DMS79 treated with DMSO at 0.1 percent for 48 hours (cell line): ENCODE measurements at regions not wholly inside any gene's neighbourhood (a gene's known extent, or its start where the extent isn't known, plus 50 kb on each side); places are given as distances from the start of the nearest gene placed in this dataset.

Experiments
- DNase-seq: peaks from one replicate; lab custom pipeline; 2025; lab: John Stamatoyannopoulos, UW

DNA sequence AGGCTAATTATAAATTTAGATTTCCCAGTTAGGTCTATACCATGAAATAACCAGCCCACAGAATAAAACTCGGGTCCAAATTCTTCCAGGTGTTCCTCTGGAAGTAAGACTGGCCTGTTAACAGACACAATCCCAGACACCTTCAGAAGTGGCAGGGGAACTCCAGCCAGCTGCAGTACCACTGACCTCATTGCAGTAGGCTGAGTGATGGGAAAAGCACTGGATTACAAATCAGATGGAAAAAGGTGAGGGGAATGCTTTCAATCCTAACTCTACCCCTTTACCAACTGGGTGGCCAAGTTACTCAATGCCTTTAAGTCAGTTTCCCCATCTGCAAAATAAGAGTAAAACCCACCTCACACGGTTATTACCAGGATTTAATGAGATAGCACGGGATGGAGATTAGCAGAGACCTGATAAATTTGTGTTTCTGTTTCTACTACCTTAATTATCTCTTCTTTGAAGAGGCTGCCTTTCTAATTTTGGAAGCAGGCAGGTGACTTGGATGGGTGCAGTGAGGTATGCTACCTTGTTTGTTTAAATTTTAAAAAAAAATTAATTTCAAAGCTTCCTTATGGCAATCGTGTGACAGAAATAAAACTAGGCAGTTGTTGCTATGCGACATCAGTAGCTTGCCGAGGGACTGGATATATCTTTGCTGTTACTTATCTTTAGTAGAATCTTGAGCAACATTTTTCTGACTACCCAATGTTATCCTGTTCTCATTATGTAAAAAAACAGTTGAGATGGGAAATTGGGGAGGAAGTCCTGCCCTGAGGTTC is 167.3 kb upstream of the GRIN2B start:
- DNase-seq: no peak

DNA sequence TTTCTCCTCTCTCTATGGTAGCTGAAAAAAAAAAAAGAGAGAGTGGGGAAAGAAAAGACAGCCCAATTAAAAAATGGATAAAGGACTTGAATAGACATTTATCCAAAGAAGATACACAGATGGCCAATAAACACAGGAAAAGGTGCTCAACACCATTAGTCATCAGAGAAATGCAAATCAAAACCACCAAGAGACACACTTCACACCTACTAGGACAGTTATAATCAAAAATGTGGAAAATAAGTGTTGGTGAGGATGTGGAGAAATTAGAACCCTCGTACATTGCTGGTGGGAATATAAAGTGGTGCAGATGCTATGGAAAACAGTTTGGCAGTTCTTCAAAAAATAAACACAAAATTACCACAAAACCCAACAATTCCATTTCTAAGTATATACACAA is 172.4 kb upstream of the GRIN2B start:
- DNase-seq: no peak

- no peak for DNase-seq
Measured at GRCh38 chr12:14156606-14157005, 175.2 kb upstream of the GRIN2B start.

DNA sequence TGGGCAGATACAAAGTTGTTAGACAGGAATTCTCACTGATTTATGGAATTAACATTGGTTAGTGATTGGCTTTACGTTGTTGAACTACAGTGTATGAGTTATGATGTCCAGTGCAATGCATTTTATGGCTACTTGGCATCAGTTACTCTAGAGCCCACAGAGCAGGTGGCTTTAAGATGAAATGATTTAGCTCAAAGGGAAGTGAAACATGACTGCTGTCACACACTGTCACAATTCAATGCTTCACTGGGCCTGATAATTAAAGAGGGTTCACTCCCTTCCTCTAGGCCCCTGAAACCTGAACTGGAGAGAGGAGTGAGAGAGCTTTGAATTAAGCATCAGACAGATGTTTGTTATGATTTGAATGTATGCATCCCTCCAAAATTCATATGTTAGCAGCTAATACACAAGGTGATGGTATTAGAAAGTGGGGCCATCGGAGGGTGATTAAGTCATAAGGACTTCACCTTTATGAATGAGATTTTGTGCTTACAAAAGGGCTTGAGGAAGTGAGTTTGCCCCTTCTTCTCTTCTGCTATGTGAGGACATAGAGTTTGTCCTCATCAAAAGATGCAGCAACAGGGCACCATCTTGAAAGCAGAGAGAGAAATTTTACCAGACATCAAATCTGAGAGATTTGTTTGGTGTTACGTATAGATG is 175.8 kb upstream of the GRIN2B start:
- DNase-seq: peak; percentile 14

DNA sequence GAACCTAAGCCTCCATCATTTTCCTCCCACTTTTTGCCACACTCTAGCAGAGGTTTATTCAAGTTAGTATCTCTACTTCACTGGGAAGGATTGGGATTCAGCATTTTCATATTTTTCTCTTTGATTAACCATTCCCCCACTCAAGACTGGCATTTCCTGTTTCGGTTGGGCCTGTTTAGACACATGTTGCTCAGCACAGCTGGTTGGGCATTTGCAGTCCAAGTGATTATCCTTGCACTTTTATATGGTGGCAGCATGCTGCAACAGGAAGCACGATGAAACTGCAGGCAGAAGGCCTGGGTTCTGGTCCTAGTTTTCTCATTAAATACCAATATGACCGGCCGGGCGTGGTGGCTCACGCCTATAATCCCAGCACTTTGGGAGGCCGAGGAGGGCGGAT is 182.9 kb upstream of the GRIN2B start:
- DNase-seq: no peak

DNA sequence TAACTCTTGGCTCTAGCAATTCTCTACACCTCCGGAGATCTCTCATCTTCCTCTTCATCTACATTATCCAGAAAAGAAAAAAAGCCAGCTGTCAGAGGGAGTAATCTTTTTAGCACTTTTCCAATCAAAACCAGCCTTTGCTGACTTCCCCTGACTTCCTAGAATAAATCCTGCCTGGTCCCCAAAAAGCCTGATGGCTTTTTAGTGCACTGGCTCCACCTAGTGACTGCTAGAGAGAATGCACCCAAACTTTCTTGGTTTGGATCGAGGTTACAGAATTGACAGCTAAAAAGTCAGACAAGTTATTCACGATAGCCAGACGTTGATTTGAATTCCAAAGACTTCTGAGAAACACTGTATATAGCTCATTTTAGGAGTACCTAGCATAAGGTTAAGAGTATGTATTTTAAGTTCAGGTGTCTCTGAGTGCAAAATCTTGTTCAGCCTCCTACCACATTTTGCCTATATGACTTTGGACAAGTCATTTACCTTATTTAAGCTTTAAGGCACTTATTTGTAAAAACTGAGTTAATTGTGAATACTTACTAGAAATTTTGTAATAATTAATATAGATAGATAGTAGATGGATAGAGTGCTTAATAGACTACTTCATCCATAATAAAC is 185.7 kb upstream of the GRIN2B start:
- DNase-seq: peak; percentile 71

DNA sequence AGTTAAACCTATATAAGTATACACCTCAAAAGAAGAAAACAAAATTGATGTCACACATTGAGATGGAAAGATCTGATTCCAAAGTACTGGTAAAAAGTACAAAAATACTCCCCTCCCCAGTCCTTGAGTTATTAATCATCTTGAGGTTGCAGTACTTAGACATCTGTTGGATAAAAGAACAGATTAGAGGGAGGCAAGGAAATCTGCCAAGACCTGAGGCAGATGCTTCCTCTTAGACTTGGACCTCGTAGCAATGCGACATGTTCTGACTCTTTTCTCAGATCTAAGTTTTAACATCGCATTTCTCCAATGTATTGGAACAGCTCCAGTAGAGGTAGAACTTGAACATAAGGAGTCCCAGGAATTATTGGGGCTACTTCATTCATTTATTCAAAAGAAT is 187.9 kb upstream of the GRIN2B start:
- no peak for DNase-seq

GRCh38 chr12:14171106-14171505 is 189.7 kb upstream of the GRIN2B start:
- DNase-seq: no peak

DNA sequence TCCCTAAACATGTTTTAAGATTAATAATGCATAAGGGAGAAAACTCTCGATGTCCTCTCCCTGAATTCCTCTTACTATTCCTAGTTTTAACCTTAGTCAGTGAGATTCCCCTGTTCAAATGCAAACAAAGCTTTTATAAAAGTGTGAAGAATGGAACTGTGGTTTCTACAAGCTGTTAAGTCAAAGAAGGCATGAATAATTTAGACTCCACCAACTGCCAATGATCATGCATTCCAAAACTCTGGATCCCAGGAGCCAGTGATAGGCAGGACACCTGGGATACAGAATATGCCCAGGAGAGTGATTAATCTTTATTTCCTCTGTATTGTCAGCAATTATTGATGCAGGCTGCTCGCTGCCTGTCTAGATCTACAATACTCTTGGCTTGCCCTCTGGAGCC is 190.3 kb upstream of the ATF7IP start:
- DNase-seq: no peak

DNA sequence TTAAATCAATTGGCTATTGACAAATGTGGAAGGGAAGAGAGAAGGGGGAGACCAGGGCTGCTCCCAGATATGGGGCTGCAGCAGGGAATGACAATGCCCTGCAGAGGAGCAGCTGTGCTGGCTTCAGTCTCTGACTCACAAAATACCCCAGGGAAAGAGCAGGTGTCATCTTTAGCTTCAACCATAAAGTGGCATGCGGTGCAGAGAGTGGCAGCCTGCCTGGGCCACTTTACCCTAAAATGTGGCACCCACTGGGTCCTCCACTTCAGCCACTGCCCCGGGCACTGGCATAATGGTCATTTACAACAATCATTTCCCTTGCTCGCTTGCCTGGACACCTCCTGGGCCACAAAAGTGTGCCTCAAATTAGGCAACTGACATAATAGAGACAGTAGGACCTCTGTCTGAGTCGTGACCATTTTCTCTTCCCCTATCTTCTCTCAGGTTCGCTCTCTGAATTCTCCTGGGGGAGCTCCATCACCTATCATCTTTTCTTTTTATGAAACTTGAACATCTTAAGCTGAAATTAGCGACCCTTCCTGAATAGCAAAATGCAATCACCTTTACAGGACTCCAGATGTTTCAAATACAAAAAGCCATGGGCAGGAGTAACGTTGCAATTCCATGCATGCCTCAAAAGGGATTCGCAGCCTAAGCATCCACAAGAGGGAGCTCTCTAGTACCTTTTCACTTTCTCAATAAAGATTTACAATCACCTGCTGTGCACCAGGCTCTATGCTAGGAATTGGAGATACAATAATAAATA is 179.9 kb upstream of the ATF7IP start:
- DNase-seq: peak; percentile 84

GRCh38 chr12:14186193-14186502 is 179.3 kb upstream of the ATF7IP start:
- DNase-seq: no peak

DNA sequence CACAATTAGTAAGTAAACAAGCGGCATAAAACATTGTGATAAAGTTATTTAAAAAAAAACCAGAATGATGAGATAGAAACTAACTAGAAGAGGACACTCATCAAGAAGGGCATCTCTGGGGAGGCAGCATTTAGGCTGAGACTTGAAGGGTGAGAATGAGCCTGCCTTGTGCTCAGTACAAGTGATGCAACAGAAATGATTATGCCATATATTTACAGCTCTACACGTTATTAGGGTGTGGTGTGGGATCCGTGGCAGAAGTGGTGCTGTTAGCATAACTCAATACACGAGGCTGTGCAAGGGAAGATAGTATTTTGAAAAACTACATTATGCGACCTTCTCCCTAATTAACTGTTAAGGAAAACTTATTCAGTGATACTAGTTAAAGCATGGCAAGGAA is 178.5 kb upstream of the ATF7IP start:
- no peak for DNase-seq

DNA sequence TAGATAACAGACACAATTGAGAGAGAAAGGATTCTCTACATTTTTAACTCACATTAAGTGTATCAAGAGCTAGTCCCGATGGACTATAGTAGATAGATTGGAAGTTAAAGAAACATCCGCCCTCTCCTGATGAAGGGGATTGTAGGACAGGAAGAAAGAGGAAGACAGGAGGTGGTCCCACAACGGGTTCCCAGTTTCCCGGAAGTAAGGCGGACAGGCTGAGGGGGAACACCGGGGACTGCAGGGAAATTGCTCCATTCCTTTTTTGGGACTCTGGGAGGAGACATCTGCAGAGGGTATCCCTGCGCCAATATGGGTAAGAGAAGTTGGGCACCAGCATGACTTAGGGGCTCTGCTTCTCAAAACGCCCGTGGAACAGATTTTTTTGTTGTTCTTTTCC is 177.5 kb upstream of the ATF7IP start:
- no peak for DNase-seq

DNA sequence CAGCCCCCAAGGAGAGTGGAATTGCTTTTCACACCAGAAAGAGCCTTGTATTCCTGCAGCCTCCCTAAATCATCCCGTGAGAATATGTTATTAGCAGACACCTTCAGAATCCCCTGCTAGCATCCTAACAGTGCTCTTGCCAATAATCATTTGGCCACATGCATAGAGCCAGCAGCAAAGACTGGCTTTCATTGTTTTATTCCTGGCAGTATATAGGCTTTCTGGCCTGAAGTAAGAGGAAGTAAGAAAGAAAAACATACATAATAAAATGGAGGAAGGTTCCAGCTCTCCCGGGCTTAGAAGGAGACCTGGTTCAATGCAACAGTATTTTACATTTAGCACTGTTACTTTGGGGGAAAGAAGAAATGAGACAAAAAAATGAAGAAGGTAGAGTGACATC is 176.7 kb upstream of the ATF7IP start:
- no peak for DNase-seq

DNA sequence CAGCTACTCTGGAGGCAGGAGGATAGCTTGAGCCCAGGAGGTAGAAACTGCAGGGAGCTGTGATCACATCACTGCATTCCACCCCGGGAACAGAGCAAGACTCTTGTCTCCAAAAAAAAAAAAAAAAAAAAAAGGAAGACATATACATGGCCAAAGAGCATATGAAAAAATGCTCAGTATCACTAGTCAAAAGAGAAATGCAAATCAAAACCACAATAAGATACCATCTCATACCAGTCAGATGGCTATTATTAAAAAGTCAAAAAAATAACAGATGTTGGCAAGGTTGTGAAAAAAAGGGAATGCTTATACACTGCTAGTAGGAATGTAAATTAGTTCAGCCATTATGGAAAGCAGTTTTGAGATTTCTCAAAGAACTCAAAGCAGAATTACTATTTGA is 174.8 kb upstream of the ATF7IP start:
- no peak for DNase-seq

GRCh38 chr12:14191612-14192011 is 173.9 kb upstream of the ATF7IP start:
- no peak for DNase-seq

DNA sequence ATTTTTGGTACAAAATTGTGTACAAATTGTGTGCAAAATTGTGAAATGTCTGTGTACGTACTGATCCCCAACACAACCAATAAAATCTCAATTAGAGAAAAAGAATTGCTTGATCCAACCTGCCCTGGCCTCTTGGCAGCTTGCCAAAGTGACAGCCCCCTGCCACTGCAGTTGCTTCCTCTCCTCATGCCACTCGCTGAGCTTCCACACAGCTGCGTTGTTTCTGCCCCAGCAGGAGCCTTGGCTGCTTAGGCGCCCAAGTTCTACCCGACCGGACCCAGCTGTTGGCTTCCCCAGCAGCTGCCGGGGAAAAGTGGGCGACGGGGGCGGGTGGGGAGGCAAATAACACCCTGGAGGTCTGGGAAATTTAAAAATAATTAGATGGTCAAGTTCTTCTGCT is 171.8 kb upstream of the ATF7IP start:
- DNase-seq: no peak

DNA sequence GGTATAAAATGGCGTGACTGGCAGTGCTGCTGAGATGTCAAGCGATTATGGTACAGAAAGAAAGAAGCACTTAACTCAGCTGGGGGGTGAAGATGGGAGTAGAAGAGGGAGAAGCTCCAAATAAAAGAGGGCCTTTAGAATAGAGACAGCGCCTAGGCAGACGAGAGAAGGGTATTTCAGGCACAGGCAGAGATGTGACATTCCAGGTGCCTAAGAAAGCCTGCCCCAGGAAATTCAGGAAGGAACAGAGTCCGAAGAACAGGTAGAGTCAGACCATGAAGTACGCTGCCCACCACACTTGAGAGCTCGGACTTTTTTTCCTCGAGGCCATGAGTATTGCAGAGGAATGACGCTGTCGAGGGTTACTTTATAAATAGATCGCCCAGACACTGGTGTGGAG is 170.9 kb upstream of the ATF7IP start:
- DNase-seq: no peak

GRCh38 chr12:14199455-14200198 is 165.9 kb upstream of the ATF7IP start:
- no peak for DNase-seq

DNA sequence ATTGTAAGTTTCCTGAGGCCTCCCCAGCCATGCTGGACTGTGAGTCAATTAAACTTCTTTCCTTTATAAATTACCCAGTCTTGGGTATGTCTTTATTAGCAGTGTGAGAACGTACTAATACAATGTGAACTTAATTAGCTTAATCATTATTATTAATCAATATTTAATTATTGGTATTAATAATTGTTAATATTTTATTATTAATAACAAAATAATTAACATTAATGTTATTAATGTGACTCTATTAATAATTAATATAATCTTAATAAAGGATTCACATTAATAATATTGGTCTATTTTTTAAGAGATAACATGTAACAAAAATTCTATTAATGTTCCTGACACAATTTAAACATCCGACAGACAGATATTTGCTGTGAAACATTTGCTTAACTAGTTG is 164.9 kb upstream of the ATF7IP start:
- no peak for DNase-seq

DNA sequence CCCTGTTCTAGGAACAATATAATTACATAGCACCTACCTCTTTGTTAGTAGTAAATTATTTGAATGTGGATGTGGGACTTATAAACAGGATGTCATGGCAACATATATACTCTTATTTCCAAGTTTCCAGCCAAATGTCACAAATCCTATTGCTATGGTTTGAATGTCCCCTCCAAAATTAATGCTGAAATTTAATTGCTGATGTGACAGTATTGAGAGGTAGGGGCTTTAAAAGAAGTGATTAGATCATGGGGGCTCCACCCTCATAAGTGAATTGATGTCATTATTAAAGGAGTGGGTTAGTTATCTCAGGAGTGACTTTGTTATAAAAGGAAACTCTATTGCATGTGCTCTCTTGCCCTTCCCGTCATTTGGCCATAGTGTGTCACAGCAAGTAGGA is 164.2 kb upstream of the ATF7IP start:
- no peak for DNase-seq

DNA sequence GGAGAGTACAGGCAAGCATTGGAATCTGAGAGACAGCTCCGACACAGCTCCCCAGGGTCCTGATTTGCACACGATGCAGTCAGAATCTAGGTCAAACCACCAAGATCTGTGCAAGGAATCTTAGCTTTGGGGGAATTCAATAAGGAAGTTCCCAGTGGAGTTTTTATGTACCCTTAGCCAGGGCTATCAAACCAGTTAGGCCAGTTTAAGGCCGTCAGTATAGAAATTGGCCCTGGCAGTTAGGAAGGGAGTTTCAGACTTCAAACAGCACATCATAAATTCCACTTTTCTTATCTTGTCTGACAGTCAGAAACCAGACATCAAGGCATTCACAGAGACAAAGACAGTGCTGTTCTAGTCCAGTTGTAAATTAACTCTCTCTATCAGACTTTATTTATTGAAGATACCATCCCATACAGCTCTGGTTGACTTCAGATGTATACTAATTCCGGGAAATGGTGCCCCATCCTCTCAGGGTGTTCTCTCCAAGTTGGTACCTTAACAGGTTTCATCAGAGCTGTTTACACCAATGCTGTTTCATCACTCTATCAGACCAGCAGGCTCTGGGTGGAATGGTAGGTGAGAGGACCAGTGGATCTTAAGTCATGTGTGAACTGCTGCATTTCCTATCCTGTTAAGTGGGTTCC is 157.5 kb upstream of the ATF7IP start:
- DNase-seq: peak; percentile 52
